Heart left ventricle (tissue), 16 donors: ENCODE measurements at regions not wholly inside any gene's neighbourhood (a gene's known extent, or its start where the extent isn't known, plus 50 kb on each side); places are given as distances from the start of the nearest gene placed in this dataset.
A peak's percentile ranks its signal among the peaks of the same experiment; 100 is the strongest.

Experiments used
- ATAC-seq, 4 donors: fragments of 200-7000 bp; cut with Tn5 transposase; one replicate each; pipeline ENCODE4 v1.9.1; 2020 to 2022; ENCODE audit warnings: moderate library complexity in 4 of 4, mild to moderate bottlenecking in 3 of 4, moderate number of reproducible peaks in 1 of 4
- DNase-seq, 5 donors: peaks; one replicate each; pipeline ENCODE4 v3.0.0-alpha.2; 2020
- H3K27ac ChIP-seq, 12 donors: fragments of 200-600 bp; sonication (generic) in 4 of 12; one replicate each; pipeline versions ENCODE4 v1.5.0 to v1.8.0; 2016 to 2022; ENCODE audit warnings: mild to moderate bottlenecking in 2 of 12
- H3K27me3 ChIP-seq, 9 donors: fragments of 200-600 bp; sonication (generic) in 2 of 9; one replicate each; pipeline versions ENCODE4 v1.5.1 to v1.8.0; 2016 to 2022; ENCODE audit warnings: mild to moderate bottlenecking in 3 of 9
- H3K36me3 ChIP-seq, 9 donors: fragments of 200-600 bp; sonication (generic) in 2 of 9; one replicate each; pipeline versions ENCODE4 v1.5.0 to v1.8.0; 2018 to 2022; ENCODE audit warnings: mild to moderate bottlenecking in 2 of 9
- H3K4me1 ChIP-seq, 12 donors: fragments of 200-600 bp; sonication (generic) in 4 of 12; one replicate each; pipeline versions ENCODE4 v1.5.0 to v1.8.0; 2016 to 2022; ENCODE audit warnings: mild to moderate bottlenecking in 3 of 12
- H3K4me3 ChIP-seq, 12 donors: fragments of 200-600 bp; sonication (generic) in 4 of 12; one replicate each; pipeline versions ENCODE4 v1.5.0 to v1.8.0; 2017 to 2022; ENCODE audit warnings: mild to moderate bottlenecking in 9 of 12, moderate library complexity in 4 of 12
- H3K9me3 ChIP-seq, 12 donors: fragments of 200-600 bp; sonication (generic) in 4 of 12; one replicate each; pipeline versions ENCODE4 v1.5.0 to v1.8.0; 2016 to 2022; ENCODE audit warnings: mild to moderate bottlenecking in 1 of 12
- CTCF ChIP-seq, 12 donors: fragments of 200-600 bp; sonication (generic) in 4 of 12; IDR thresholded peaks; one replicate each; pipeline versions ENCODE4 v1.5.0 to v1.8.0; 2018 to 2022; ENCODE audit warnings: antibody characterized with exemption in 12 of 12, mild to moderate bottlenecking in 5 of 12
- POLR2A ChIP-seq, 2 donors: fragments of 450-650 bp; IDR thresholded peaks; one replicate each; pipeline ENCODE4 v1.6.1; 2017; ENCODE audit warnings: antibody characterized with exemption in 2 of 2, mild to moderate bottlenecking in 2 of 2, moderate library complexity in 2 of 2
- WGBS, 4 donors: extraction: QIAGEN DNeasy Blood & Tissue Kit in 2 of 4; methylation state at CpG; one replicate each; pipeline versions ENCODE4 v1.1.5 to v1.1.7; 2013 to 2018; 5-methylcytosine and 5-hydroxymethylcytosine counted together
- intact Hi-C, 10 donors: fragments of 100-400 bp; cut with DNase I; formaldehyde crosslinking; loops; one replicate each; pipeline versions ENCODE4 v1.11.1 to v1.14.2; 2022
- donor health status: ischemic (EF 13 %, LVEDD 7.1; RV severe dilation, severe dysfunction).
- donor health status: healthy with polysubstance abuse.
- donor health status: DM: no; HTN: yes; CAD: no.
- donor health status: DM: no; HTN: no; CAD: no.
- donor health status: ischemic (EF 25% LVEDD 6.9; RV normal size, moderate dysfunction).
- donor health status: ischemic (EF 25% LVEDD 5.7; RV mildly dilated, moderate dysfunction).
- donor health status: healthy.
- donor health status: DM: yes; HTN: yes; CAD: no.
- donor health status: ischemic (EF 35%, LVEDD 5.7; RV mildly dilated, moderate dysfunction).
- donor health status: nonischemic (EF 11% LVEDD 7.7; RV severe dilation, severe dysfunction).
- donor health status: DM: yes; HTN: yes; CAD: no.
- donor health status: PGD.
- donor health status: ischemic (EF 29% LVEDD 5.4; RV normal size, mild dysfunction).
- donor health status: nonischemic (EF 23%, LVEDD 6.1; RV moderate dilation, normal function).

DNA sequence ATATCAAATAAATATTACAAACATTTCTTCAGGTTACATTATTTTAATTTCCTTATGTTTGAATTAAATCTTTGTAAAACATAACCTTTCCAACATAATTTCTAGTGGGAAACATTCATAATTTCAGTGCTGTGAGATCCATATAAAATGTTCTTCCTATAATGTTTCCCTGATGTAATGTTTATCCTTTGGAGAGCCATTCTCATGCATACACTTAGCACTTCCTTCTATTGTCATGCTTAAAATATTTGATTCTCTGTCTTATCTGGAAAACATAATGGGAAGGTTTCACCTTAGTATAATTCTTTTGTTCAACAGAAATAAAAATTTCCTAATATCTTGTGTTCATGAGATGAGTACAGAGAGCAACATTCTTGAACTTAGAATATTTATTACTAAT, 472.5 kb downstream of the ADAMTS20 start:
- DNase-seq (no peak), ATAC-seq (no peak)
- Histone ChIP-seq H3K9me3 (peaks cover 0 to 5% (median 0%) of the 10 kb centered on the region in 12 donors), H3K36me3 (no peaks in the 10 kb centered on the region), H3K27ac (no peak overlapping the region), H3K4me3 (no peak overlapping the region), H3K27me3 (no peaks in the 10 kb centered on the region), H3K4me1 (no peaks in the 10 kb centered on the region)
- TF ChIP-seq POLR2A (IDR thresholded peaks at IDR 0.05) (no peak), CTCF (IDR thresholded peaks at IDR 0.05) (no peak)
- intact Hi-C loops = no loop called here

DNA sequence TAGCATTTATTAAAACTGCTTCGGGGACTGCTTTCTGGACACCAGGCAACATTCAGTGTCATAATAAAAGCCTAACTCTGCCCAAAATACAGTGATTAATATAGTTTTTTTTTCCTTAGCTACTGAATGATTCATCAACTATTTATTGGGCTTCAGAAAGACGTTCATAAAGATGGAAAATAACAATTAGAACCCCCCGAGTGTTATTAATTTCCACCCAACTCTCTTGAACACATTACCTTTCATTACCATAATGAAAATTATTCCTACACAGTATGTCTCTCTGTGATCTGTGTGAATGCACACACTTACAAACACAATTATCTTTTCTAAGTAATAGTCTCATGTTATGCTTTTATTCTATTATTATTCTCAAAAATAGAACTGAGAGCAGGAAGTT, 473.0 kb downstream of the ADAMTS20 start:
- no peak for ATAC-seq
- H3K27ac ChIP-seq = no peak overlapping the region
- intact Hi-C loops = no loop called here
- H3K4me3 ChIP-seq = no peak overlapping the region
- no peak for DNase-seq
- WGBS, 4 donors = 64 to 76% (median 66%) methylated on average over 3 of the region's 3 CpGs
- peaks cover 0 to 5% (median 0%) of the 10 kb centered on the region in 12 donors for H3K9me3 ChIP-seq
- H3K36me3 ChIP-seq = no peaks in the 10 kb centered on the region
- TF ChIP-seq POLR2A (IDR thresholded peaks at IDR 0.05) = no peak
- no peak for TF ChIP-seq CTCF (IDR thresholded peaks at IDR 0.05)
- H3K4me1 ChIP-seq = no peaks in the 10 kb centered on the region
- no peaks in the 10 kb centered on the region for H3K27me3 ChIP-seq

GRCh38 chr12:43072431-43072830, 479.6 kb downstream of the ADAMTS20 start:
- intact Hi-C loops = no loop called here
- WGBS, 4 donors = 90 to 100% (median 97%) methylated on average over 1 of the region's 1 CpG
- TF ChIP-seq POLR2A (IDR thresholded peaks at IDR 0.05) (no peak), CTCF (IDR thresholded peaks at IDR 0.05) (no peak)

DNA sequence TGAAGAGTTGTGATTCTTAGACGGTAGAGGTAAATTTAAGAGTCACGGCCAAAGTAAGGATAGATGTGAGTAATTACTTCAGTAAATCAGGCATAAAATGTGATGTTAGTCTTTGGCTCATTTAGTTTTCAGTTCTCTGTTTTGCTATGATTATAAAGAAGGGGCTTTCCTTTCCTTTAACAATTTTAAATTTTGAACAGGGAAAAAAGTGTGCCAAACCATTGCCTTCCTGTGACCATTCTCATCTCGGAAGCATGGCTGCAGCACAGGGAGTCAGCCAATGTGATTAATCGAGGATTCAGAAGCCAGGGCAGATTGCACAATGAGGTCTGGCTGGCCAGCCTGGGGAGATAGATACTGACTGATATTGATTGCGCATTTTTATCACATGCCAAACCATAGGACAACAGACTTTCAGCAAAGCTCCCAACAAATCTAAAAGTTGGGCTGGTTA, 480.2 kb upstream of the PRICKLE1 start:
- no peaks in the 10 kb centered on the region for H3K27me3 ChIP-seq
- peak in 2 of 4 donors; percentile 61 to 83 for ATAC-seq
- intact Hi-C loops = no loop called here
- no peak overlapping the region for H3K4me3 ChIP-seq
- H3K27ac ChIP-seq = no peak overlapping the region
- H3K9me3 ChIP-seq = no peaks in the 10 kb centered on the region
- 68 to 84% (median 77%) methylated on average over 5 of the region's 5 CpGs for WGBS, 4 donors
- no peak for TF ChIP-seq CTCF (IDR thresholded peaks at IDR 0.05)
- no peak for TF ChIP-seq POLR2A (IDR thresholded peaks at IDR 0.05)
- no peaks in the 10 kb centered on the region for H3K36me3 ChIP-seq
- DNase-seq = peak in 3 of 5 donors; percentile 16 to 35 (median 34)
- peaks cover 0 to 2% (median 0%) of the 10 kb centered on the region in 12 donors for H3K4me1 ChIP-seq

More at GRCh38 chr12:43072431-43072830, 479.6 kb downstream of the ADAMTS20 start:
- no peak overlapping the region for H3K4me3 ChIP-seq
- DNase-seq = no peak
- ATAC-seq = no peak
- H3K36me3 ChIP-seq = no peaks in the 10 kb centered on the region
- H3K9me3 ChIP-seq = no peaks in the 10 kb centered on the region
- no peak overlapping the region for H3K27ac ChIP-seq
- H3K27me3 ChIP-seq = no peaks in the 10 kb centered on the region
- H3K4me1 ChIP-seq = peaks cover 0 to 2% (median 0%) of the 10 kb centered on the region in 12 donors
